Skin epidermis (tissue), 12 donors: ENCODE measurements at regions not wholly inside any gene's neighbourhood (a gene's known extent, or its start where the extent isn't known, plus 50 kb on each side); places are given as distances from the start of the nearest gene placed in this dataset.
"Not testable (repeated sequence)": the region's sequence is repeated elsewhere in the genome, so short reads cannot be mapped to it uniquely, and the experiment has no call there.

ENCODE experiments used
- H3K27ac ChIP-seq, 21 experiments: fragments of 200-600 bp; sonication (generic) in 11 of 21; one replicate each; pipeline ENCODE4 v1.5.0; 2020; ENCODE audit warnings: mild to moderate bottlenecking in 3 of 21, inconsistent platforms in 2 of 21, moderate library complexity in 2 of 21
- H3K4me3 ChIP-seq, 7 experiments: fragments of 200-600 bp; sonication (generic) in 2 of 7; one replicate each; pipeline ENCODE4 v1.5.0; 2020; ENCODE audit warnings: inconsistent platforms in 2 of 7, mild to moderate bottlenecking in 2 of 7, moderate library complexity in 1 of 7

DNA sequence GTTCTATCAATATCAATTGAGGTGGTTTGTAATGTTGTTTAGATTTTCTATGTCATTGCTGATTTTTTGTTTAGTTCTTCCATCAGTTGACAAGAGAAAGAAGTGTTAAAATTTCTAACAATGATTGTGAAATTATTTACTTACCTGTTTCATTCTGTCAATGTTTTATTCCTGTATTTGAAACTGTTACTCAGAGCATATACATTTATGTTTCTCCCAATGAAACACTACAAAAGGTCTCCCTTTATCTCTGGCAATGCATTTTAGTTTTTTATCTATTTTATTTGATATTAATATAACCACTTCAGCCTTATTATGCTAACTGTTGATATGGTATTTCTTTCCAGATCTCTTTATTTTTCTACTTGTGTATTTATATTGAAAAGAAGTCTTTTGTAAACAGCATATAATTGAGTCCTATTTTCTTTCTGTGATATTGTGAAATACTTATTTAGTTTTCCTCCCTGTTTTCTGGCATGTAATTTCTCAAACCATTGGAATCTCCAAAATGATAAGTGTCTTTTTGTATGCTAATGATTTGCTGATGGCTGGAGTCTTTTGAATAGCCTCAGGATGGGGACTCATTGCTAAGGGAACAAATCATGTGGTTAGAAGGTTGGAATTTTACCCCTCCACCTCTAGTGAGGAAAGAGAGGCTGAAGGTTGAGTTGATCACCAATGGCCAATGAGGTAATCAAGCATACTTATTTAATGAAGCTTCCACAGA lies 122.0 kb downstream of the ADSS2 start:
- Histone ChIP-seq H3K4me3 (no peak overlapping the region), H3K27ac (no peak overlapping the region)

- H3K27ac ChIP-seq, result no peak overlapping the region
- no peak overlapping the region for H3K4me3 ChIP-seq
Measured at GRCh38 chr1:244330318-244330625, 121.4 kb downstream of the ADSS2 start.

DNA sequence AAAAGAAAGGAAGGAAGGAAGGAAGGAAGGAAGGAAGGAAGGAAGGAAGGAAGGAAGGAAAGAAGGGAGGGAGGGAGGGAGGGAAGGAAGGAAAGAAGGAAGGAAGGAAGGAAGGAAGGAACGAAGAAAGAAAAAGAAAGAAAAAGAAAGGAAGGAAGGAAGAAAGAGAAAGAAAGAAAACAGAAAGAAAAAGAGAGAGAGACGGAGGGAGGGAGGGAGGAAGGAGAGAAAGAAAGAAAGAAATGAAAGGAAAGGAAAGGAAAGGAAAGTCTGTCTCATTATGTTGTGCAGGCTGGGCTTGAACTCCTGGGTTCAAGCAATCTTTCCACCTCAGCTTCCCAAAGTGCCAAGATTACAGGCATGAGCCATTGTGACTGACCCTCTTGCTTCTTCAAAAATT lies 118.9 kb downstream of the ADSS2 start:
- not testable (repeated sequence) for H3K4me3 ChIP-seq

DNA sequence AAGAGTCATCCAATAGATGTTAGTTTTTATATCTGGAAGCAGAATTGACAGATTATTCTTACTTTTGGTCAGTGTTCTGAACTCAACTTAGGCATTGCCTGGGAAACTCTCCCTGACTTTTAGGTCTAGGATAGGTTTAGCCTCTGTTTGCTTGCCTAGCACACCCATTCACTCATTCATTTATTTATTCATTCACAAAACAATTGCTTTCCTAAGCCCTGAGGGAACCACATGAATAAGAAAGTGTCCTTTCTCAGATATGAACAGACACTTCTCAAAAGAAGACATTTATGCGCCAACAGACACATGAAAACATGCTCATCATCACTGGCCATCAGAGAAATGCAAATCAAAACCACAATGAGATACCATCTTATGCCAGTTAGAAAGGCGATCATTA lies 117.4 kb downstream of the ADSS2 start:
- H3K4me3 ChIP-seq, H3K27ac ChIP-seq: not testable (repeated sequence)

More for the DNA sequence above, 118.9 kb downstream of the ADSS2 start:
- H3K27ac ChIP-seq, result not testable (repeated sequence)

GRCh38 chr1:244334842-244335241 lies 116.9 kb downstream of the ADSS2 start:
- H3K27ac ChIP-seq, H3K4me3 ChIP-seq: not testable (repeated sequence)

- Histone ChIP-seq H3K27ac (no peak overlapping the region), H3K4me3 (no peak overlapping the region)
Measured at GRCh38 chr1:244335456-244335855, 116.3 kb downstream of the ADSS2 start.

DNA sequence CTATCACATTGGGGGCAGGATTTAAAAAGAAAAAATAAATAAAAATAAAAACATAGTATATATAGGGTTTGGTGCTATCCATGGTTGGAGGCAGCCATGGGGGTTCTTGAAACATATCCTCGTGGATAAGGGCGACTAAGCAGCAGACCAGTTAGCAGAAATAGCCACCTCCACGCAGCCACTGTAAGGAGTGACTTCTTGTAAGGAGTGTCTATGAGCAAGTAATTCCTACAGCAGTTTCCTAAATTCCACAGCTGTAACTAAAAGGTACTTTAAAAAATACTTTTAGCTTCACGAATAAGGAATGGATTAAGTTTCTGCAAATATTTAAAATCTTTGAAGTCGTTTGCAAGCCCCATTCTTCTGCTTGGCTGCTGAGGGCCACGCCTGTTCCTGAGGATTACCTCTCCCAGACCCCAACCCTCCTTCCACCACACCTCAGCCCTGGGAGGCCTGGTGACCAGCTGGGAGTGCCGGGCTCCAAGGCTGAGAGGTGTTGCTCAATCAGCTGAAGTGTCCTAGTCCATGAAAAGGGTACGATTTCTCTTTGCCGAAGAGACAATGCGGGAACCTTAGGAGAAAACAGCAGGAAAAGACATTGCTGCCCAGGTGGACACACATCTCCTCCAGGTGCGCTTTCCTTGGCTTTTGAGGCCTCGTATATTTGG lies 115.3 kb downstream of the ADSS2 start:
- Histone ChIP-seq H3K27ac (no peak overlapping the region), H3K4me3 (no peak overlapping the region)

DNA sequence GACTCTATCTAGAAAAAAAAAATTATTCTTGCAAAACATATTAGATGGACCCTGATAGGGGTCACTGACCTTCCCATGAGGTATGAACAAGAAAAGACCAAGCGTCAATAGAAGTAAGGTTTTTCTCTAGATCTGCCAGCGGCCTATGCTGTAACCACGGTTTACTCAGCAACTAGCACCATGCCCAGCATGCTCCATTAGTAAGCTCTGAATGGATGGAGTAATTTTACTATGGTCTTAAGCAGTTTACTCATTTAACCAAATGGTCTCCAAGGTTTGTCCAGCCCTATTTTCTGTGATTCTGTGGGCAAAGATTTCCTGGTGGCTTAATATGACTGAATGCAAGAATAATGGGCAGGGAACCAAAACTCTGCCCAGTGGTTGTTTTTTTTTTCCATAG lies 113.9 kb downstream of the ADSS2 start:
- no peak overlapping the region for H3K4me3 ChIP-seq
- no peak overlapping the region for H3K27ac ChIP-seq

DNA sequence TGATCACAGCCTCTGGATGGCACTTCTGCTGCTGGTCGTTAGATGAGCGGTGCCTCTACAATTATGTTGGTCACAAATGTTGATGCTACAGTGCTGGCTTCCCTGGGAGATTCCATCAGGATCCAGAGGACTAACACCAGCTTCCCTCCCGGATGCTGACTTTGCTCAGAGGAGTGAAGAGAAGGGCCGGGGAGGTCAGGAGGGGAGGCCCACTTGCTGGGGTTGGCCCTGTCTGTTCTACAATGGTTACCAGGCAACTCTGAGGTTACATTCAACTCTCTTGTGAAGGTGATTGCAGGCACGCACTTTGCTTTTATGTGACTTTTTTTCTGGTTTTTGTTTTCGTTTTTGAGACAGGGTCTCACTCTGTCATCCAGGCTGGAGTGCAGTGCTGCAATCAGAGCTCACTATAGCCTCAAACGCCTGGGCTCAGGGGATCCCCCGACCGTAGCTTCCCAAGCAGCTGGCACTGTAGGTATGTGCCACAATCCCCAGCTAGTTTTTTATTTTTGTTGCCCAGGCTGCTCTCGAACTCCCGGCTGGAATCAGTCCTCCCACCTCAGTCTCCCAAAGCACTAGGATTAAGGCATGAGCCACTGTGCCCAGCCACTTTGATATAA lies 112.5 kb downstream of the ADSS2 start:
- H3K27ac ChIP-seq, result no peak overlapping the region
- no peak overlapping the region for H3K4me3 ChIP-seq

DNA sequence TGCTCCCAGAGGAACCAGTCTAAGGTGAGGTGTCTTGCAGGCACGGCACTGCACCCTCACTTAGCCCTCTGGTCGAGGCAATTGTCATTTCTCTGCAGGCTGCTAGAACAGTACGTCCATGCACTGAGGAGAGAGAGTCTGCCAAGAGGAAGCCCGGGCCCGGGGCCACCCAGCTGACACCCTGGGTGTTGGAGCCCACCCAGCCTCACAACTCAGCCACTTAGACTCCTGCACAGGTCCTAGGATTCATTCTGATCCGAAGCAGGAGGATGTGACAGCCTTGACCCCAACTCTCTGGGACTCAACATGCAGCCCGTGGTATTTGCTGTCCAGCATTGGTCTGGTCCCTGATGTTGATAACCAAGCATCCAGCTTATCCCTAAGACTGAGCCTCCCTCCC lies 111.9 kb downstream of the ADSS2 start:
- no peak overlapping the region for H3K27ac ChIP-seq
- no peak overlapping the region for H3K4me3 ChIP-seq

- Histone ChIP-seq H3K4me3 (no peak overlapping the region), H3K27ac (no peak overlapping the region)
Measured at GRCh38 chr1:244340396-244340795, 111.3 kb downstream of the ADSS2 start.

GRCh38 chr1:244341455-244342450 lies 110.0 kb downstream of the ADSS2 start:
- Histone ChIP-seq H3K4me3 (no peak overlapping the region), H3K27ac (peak overlapping the region in 8 of 21 experiments; percentile 33 to 70 (median 44))

- no peak overlapping the region for H3K27ac ChIP-seq
- no peak overlapping the region for H3K4me3 ChIP-seq
Measured at GRCh38 chr1:244344001-244344400, 107.7 kb downstream of the ADSS2 start.

DNA sequence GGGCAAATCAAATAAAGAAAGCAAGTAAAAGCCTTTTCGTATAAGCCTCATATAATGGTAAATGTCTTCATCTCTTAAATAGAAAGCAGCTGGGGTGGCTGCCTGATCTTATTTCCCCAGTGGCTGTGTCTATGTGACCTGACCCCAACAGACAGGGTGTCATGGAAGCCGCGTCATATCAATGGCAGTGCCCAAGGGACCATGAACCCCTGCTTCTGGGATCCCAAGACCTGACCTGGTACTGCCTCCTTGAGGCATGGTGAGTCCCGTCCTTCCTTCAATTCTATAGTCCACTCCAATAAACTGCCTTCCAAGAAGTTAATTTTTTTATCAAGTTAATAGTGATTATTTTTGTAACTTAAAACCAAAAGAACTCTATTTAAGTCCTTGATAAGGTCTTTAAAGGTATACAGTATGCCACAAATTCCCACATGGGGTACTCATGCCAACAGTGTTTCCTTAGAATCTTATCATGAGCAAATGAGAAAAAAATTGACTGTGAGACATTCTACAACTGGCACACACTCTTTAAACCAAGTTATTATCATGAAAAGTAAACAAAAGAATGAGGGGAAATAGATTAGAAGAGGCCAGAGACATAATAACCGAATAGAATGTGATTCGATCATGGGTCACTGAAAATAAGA lies 104.6 kb downstream of the ADSS2 start:
- H3K27ac ChIP-seq, result no peak overlapping the region
- no peak overlapping the region for H3K4me3 ChIP-seq

DNA sequence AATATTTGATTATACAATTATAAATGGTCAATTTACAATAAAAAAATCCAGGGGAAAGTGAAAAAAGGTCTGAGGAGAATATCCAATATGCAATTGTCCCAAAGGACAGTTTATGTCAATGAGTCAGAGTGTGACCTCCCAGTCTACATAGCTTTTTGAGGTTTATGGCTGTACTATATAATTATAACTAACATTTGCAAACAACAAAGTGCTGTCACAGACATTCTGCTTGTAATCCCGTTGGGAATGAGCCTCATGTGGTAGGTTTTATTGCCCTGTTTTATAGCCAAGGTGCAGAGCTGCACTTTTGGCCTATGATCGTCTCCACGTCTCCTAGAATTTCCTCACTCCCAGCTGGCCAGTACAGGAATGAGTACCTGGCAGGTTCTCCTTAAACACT lies 103.8 kb downstream of the ADSS2 start:
- Histone ChIP-seq H3K27ac (no peak overlapping the region), H3K4me3 (no peak overlapping the region)

DNA sequence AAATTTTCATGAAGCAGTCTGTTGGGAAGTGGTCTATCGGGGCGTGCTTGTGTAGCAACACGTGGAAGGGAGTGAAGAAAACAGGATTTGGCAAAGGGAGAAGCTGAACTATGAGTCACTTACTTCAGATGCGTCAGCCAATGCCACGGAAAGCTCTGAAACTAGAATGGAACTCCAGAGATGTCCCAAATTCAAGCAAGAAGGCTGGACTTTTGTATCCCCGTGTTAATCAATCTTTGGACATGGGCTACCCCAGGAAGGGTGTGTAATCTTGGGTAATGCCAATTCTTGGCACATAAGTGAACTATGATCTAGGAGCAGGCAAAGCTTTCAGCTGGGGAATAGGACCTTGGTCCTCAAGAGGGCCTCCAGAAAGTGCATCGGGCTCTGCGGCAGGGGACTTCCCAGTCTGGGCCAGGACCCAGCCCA lies 102.6 kb downstream of the ADSS2 start:
- H3K4me3 ChIP-seq, result no peak overlapping the region
- H3K27ac ChIP-seq, result peak overlapping the region in 10 of 21 experiments; percentile 25 to 76 (median 52)

DNA sequence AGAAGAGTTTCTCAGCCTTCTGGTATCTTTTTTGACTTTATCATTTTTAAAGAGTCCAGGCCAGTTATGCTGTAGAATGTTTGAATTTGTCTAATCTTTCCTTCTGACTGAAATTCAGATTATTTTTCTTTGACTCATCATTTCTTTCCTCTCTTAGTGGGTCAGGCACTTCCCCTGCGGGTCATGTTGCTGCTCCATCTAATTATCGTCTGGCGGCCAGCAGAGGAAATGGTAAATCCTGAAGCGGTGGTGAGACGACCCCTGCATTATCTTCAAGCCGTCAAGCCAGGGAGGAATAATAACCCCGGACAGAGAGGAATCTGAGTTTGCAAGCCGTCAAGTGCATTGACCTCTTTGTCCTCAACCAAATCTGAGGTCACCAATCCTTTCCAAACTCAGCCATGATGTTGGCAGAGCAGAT lies 102.1 kb downstream of the ADSS2 start:
- H3K4me3 ChIP-seq, result no peak overlapping the region

DNA sequence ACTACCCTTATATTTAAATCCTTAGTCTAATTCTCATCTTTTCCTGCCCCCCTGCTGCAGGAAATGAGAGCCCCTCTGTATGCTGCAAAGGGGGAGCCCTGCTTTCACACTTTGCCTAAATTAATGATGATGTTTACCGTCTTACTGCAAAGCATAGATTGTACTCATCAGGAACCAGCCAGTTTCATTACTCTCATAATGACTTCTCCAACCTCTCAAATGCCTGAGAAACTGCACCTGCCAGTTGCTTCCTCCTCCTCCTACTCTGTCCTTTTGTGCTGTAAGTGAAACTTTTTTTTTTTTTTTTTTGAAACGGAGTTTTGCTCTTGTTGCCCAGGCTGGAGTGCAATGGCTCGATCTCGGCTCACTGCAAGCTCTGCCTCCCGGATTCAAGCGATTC lies 101.7 kb downstream of the ADSS2 start:
- no peak overlapping the region for H3K4me3 ChIP-seq
- peak overlapping the region in 1 of 21 experiments; percentile 62 for H3K27ac ChIP-seq

More for the DNA sequence above, 102.1 kb downstream of the ADSS2 start:
- peak overlapping the region in 8 of 21 experiments; percentile 26 to 76 (median 60) for H3K27ac ChIP-seq

GRCh38 chr1:244352156-244352830 lies 99.4 kb downstream of the ADSS2 start:
- Histone ChIP-seq H3K4me3 (no peak overlapping the region), H3K27ac (peak overlapping the region in 2 of 21 experiments; percentile 10 to 82)
